Upper lobe of left lung (tissue), 6 donors: ENCODE measurements at regions not wholly inside any gene's neighbourhood (a gene's known extent, or its start where the extent isn't known, plus 50 kb on each side); places are given as distances from the start of the nearest gene placed in this dataset.

Source experiments
- ATAC-seq, 2 donors: fragments of 200-7000 bp; cut with Tn5 transposase; one replicate each; pipeline ENCODE4 v1.9.1; 2022; ENCODE audit warnings: mild to moderate bottlenecking in 2 of 2, moderate library complexity in 2 of 2; ENCODE audit not compliant: low FRiP score in 2 of 2
- DNase-seq, 2 donors: peaks; one replicate each; pipeline ENCODE4 v3.0.0-alpha.2; 2019 to 2020
- H3K27ac ChIP-seq, 4 donors: fragments of 200-600 bp; sonication (generic); one replicate each; pipeline ENCODE4 v1.5.1; 2016 to 2019
- H3K27me3 ChIP-seq, 4 donors: fragments of 200-600 bp; sonication (generic); one replicate each; pipeline ENCODE4 v1.5.1; 2017 to 2019
- H3K36me3 ChIP-seq, 4 donors: fragments of 200-600 bp; sonication (generic); one replicate each; pipeline ENCODE4 v1.5.1; 2016 to 2019
- H3K4me1 ChIP-seq, 4 donors: fragments of 200-600 bp; sonication (generic); one replicate each; pipeline ENCODE4 v1.5.1; 2018 to 2019
- H3K4me3 ChIP-seq, 4 donors: fragments of 200-600 bp; sonication (generic); one replicate each; pipeline ENCODE4 v1.5.1; 2017 to 2019; ENCODE audit warnings: mild to moderate bottlenecking in 2 of 4, moderate library complexity in 1 of 4
- H3K9me3 ChIP-seq, 4 donors: fragments of 200-600 bp; sonication (generic); one replicate each; pipeline ENCODE4 v1.5.1; 2018 to 2019
- CTCF ChIP-seq, 6 experiments: fragments of 450-650 bp in 4 of 6; fragments of 200-600 bp in 2 of 6; sonication (generic) in 2 of 6; IDR thresholded peaks; one replicate each; pipeline ENCODE4 v1.5.1; 2016 to 2019; ENCODE audit warnings: antibody characterized with exemption in 6 of 6
- EP300 ChIP-seq, 4 donors: sonication (generic); formaldehyde crosslinking; IDR thresholded peaks; one replicate each; pipeline ENCODE4 v1.5.1; 2017; ENCODE audit warnings: antibody characterized with exemption in 4 of 4, control low read depth in 2 of 4
- POLR2A ChIP-seq, 4 donors: fragments of 450-650 bp; IDR thresholded peaks; one replicate each; pipeline ENCODE4 v1.5.1; 2016 to 2017; ENCODE audit warnings: antibody characterized with exemption in 4 of 4, mild to moderate bottlenecking in 2 of 4
- POLR2AphosphoS5 ChIP-seq, 2 donors: sonication (generic); formaldehyde crosslinking; IDR thresholded peaks; one replicate each; pipeline ENCODE4 v1.5.1; 2017; ENCODE audit warnings: antibody characterized with exemption in 2 of 2
- WGBS, 2 donors: methylation state at CpG; one replicate each; pipeline ENCODE4 v1.1.5; 2017 to 2018; 5-methylcytosine and 5-hydroxymethylcytosine counted together
- donor health status: DM: no; HTN: no; CAD: no; lungs with moderate emphysema.
- donor health status: DM: no; HTN: yes; CAD: no; lungs with severe emphysema.

GRCh38 chr9:105912863-105913516 lies 218.6 kb downstream of the TMEM38B start:
- Histone ChIP-seq H3K4me3 (no peak overlapping the region), H3K27me3 (no peaks in the 10 kb centered on the region), H3K27ac (no peak overlapping the region), H3K36me3 (no peaks in the 10 kb centered on the region), H3K9me3 (no peaks in the 10 kb centered on the region), H3K4me1 (peaks cover 0 to 4% (median 2%) of the 10 kb centered on the region in 4 donors)
- no peak for DNase-seq
- 83% methylated on average over 8 of the region's 8 CpGs for WGBS, 2 donors
- no peak for TF ChIP-seq CTCF (IDR thresholded peaks at IDR 0.05)
- TF ChIP-seq EP300 (IDR thresholded peaks at IDR 0.05): no peak
- no peak for TF ChIP-seq POLR2A (IDR thresholded peaks at IDR 0.05)
- no peak for ATAC-seq

DNA sequence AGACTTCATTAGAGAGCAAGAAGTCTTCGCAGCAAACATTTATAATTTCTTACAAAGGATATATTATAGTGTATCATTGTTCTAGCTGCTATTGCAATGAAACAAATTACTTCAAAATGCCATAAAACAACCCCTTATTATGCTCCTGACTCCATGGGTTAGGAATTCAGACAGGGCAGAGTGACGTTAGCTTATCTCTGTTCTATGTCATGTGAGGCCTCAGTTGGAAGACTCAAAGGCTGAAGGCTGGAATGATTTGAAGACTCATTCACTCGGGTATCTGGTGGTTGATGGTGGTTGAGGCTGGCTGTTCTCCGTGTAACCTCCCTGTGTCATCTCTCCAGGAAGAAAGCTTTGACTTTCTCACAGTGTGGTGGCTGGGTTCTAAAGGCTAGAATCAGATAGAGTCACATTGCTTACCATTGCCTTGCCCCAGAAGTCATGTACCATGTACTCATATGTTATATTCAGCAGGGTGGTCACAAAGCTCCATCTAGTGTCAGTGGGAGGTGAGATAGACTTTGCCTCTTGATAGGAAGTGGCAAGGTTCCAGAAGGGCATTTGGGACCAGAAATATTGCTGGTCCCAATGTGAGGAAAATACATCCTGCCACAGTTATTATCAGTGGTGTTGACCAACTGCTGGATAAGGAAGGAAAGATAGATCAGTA lies 226.9 kb downstream of the TMEM38B start:
- Histone ChIP-seq H3K27ac (no peak overlapping the region), H3K27me3 (no peaks in the 10 kb centered on the region), H3K36me3 (no peaks in the 10 kb centered on the region), H3K4me1 (no peaks in the 10 kb centered on the region), H3K9me3 (no peaks in the 10 kb centered on the region), H3K4me3 (no peak overlapping the region)
- WGBS, 2 donors: 54 to 62% methylated on average over 4 of the region's 4 CpGs
- ATAC-seq (no peak), DNase-seq (no peak)
- TF ChIP-seq CTCF (IDR thresholded peaks at IDR 0.05): no peak

DNA sequence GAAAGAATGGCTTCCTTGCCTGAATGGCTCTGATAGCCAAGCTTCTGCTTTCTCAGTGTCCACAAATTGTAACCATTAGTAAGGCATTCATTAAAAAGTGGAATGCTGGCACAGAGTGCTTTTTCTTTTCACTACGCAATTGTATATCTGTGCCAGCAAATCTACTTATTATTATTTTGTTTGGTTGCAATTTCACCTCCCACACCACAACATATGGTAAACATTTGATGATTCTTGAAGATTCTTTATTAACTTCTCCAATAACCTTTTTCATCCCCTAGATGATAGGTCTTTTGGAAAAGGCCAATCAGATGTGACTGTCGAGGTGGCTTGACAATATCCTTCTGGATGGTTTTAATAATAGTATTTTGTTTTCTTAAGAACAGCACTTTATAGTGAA lies 234.1 kb downstream of the TMEM38B start:
- Histone ChIP-seq H3K4me1 (no peaks in the 10 kb centered on the region), H3K27ac (no peak overlapping the region), H3K36me3 (no peaks in the 10 kb centered on the region), H3K27me3 (no peaks in the 10 kb centered on the region), H3K4me3 (no peak overlapping the region), H3K9me3 (no peaks in the 10 kb centered on the region)
- TF ChIP-seq CTCF (IDR thresholded peaks at IDR 0.05) (no peak), EP300 (IDR thresholded peaks at IDR 0.05) (no peak), POLR2AphosphoS5 (IDR thresholded peaks at IDR 0.05) (no peak), POLR2A (IDR thresholded peaks at IDR 0.05) (no peak)
- 67 to 83% methylated on average over 2 of the region's 2 CpGs for WGBS, 2 donors
- DNase-seq: no peak
- ATAC-seq: no peak

GRCh38 chr9:105930011-105930627 lies 235.8 kb downstream of the TMEM38B start:
- DNase-seq: no peak
- Histone ChIP-seq H3K4me3 (no peak overlapping the region), H3K4me1 (no peaks in the 10 kb centered on the region), H3K9me3 (peaks cover 0 to 4% (median 0%) of the 10 kb centered on the region in 4 donors), H3K27me3 (no peaks in the 10 kb centered on the region), H3K36me3 (no peaks in the 10 kb centered on the region), H3K27ac (no peak overlapping the region)
- 67 to 68% methylated on average over 5 of the region's 5 CpGs for WGBS, 2 donors
- ATAC-seq: no peak
- TF ChIP-seq CTCF (IDR thresholded peaks at IDR 0.05) (no peak), POLR2AphosphoS5 (IDR thresholded peaks at IDR 0.05) (no peak), POLR2A (IDR thresholded peaks at IDR 0.05) (no peak), EP300 (IDR thresholded peaks at IDR 0.05) (no peak)
